Right lobe of liver (tissue), 6 donors: ENCODE measurements at regions not wholly inside any gene's neighbourhood (a gene's known extent, or its start where the extent isn't known, plus 50 kb on each side); places are given as distances from the start of the nearest gene placed in this dataset.
"Not testable (repeated sequence)": the region's sequence is repeated elsewhere in the genome, so short reads cannot be mapped to it uniquely, and the experiment has no call there.

Experiments
- ATAC-seq, 4 donors: fragments of 200-7000 bp; cut with Tn5 transposase; one replicate each; pipeline ENCODE4 v1.9.1; 2020; ENCODE audit warnings: mild to moderate bottlenecking in 4 of 4, moderate library complexity in 4 of 4
- DNase-seq, 3 donors: peaks; one replicate each; pipeline ENCODE4 v3.0.0-alpha.2; 2020
- H3K27ac ChIP-seq, 3 donors: fragments of 200-600 bp; one replicate each; pipeline ENCODE4 v1.8.0; 2022
- H3K27me3 ChIP-seq, 2 donors: fragments of 200-600 bp; one replicate each; pipeline ENCODE4 v1.8.0; 2022
- H3K36me3 ChIP-seq, 4 donors: fragments of 200-600 bp; sonication (generic) in 1 of 4; one replicate each; pipeline versions ENCODE4 v1.5.1 to v1.8.0; 2017 to 2022; ENCODE audit warnings: control low read depth in 1 of 4
- H3K4me1 ChIP-seq, 4 donors: fragments of 200-600 bp; sonication (generic) in 1 of 4; one replicate each; pipeline versions ENCODE4 v1.5.1 to v1.8.0; 2017 to 2022; ENCODE audit warnings: control low read depth in 1 of 4
- H3K4me3 ChIP-seq, 3 donors: fragments of 200-600 bp; one replicate each; pipeline ENCODE4 v1.8.0; 2022
- H3K9me3 ChIP-seq, 4 donors: fragments of 200-600 bp; sonication (generic) in 1 of 4; one replicate each; pipeline versions ENCODE4 v1.5.1 to v1.8.0; 2017 to 2022; ENCODE audit warnings: control low read depth in 1 of 4
- CTCF ChIP-seq, 4 donors: fragments of 200-600 bp in 3 of 4; fragments of 450-650 bp in 1 of 4; IDR thresholded peaks; one replicate each; pipeline versions ENCODE4 v1.5.1 to v1.8.0; 2016 to 2022; ENCODE audit warnings: antibody characterized with exemption in 4 of 4, mild to moderate bottlenecking in 2 of 4
- POLR2A ChIP-seq: fragments of 450-650 bp; IDR thresholded peaks from one replicate; pipeline ENCODE4 v1.6.1; 2017; ENCODE audit warnings: antibody characterized with exemption, mild to moderate bottlenecking
- WGBS: methylation state at CpG from one replicate; pipeline ENCODE4 v1.1.6; 2018; ENCODE audit warnings: low coverage, low lambda C conversion rate; ENCODE audit not compliant: insufficient coverage; ENCODE audit errors: missing lambda C conversion rate; 5-methylcytosine and 5-hydroxymethylcytosine counted together
- intact Hi-C, 2 donors: fragments of 100-400 bp; cut with DNase I; formaldehyde crosslinking; loops; one replicate each; pipeline versions ENCODE4 v1.11.2 to v1.14.1; 2022
- donor health status: DM: no; HTN: yes; CAD: no.
- donor health status: DM: no; HTN: no; CAD: no.
- donor health status: DM: no; HTN: no; CAD: no.
- donor health status: DM: no; HTN: yes; CAD: no.
- donor health status: DM: no; HTN: yes; CAD: no.

GRCh38 chr4:159582685-159583084 lies 479.8 kb downstream of the RAPGEF2 start:
- Histone ChIP-seq H3K9me3 (no peaks in the 10 kb centered on the region), H3K4me1 (no peaks in the 10 kb centered on the region), H3K36me3 (no peaks in the 10 kb centered on the region), H3K27me3 (no peaks in the 10 kb centered on the region), H3K4me3 (no peak overlapping the region), H3K27ac (no peak overlapping the region)
- intact Hi-C loops: no loop called here
- no peak for TF ChIP-seq POLR2A
- no peak for TF ChIP-seq CTCF (IDR thresholded peaks at IDR 0.05)
- DNase-seq (no peak), ATAC-seq (no peak)

GRCh38 chr4:159592898-159593556 lies 490.1 kb downstream of the RAPGEF2 start:
- intact Hi-C loops: no loop called here
- ATAC-seq (no peak), DNase-seq (no peak)
- H3K27me3 ChIP-seq: no peaks in the 10 kb centered on the region
- no peaks in the 10 kb centered on the region for H3K36me3 ChIP-seq
- no peak overlapping the region for H3K27ac ChIP-seq
- H3K4me3 ChIP-seq: no peak overlapping the region
- H3K9me3 ChIP-seq: no peaks in the 10 kb centered on the region
- TF ChIP-seq CTCF (IDR thresholded peaks at IDR 0.05) (no peak), POLR2A (no peak)
- no peaks in the 10 kb centered on the region for H3K4me1 ChIP-seq
- 75% methylated on average over 2 of the region's 2 CpGs for WGBS

DNA sequence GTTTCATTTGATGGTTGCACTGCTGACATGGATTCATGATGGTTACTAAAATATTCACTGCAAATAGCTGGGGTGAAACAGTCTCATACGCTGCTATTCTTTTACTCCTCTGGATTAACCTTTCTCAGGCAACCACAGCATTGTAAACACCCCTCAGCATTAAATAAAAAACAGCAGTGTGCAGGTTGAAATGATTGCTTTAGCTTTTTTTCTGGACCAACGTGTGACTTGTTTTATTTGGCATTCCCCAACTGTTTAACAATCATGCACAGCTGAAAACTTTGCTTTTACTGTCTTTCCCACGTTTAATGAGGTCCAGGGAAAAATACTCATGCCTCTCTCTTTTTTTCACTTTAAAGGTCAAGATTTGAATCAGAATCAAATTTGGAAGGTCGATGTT lies 490.8 kb downstream of the RAPGEF2 start:
- Histone ChIP-seq H3K4me3 (no peak overlapping the region), H3K27me3 (no peaks in the 10 kb centered on the region), H3K4me1 (no peaks in the 10 kb centered on the region), H3K27ac (no peak overlapping the region), H3K9me3 (no peaks in the 10 kb centered on the region), H3K36me3 (no peaks in the 10 kb centered on the region)
- no peak for TF ChIP-seq CTCF (IDR thresholded peaks at IDR 0.05)
- TF ChIP-seq POLR2A: no peak
- intact Hi-C loops: no loop called here
- DNase-seq: no peak
- ATAC-seq: no peak
- WGBS: 38% methylated on average over 4 of the region's 4 CpGs

- Histone ChIP-seq H3K4me1 (no peaks in the 10 kb centered on the region), H3K4me3 (no peak overlapping the region), H3K36me3 (no peaks in the 10 kb centered on the region), H3K27me3 (no peaks in the 10 kb centered on the region), H3K9me3 (no peaks in the 10 kb centered on the region), H3K27ac (no peak overlapping the region)
- ATAC-seq (no peak), DNase-seq (no peak)
- intact Hi-C loops: no loop called here
- TF ChIP-seq CTCF (IDR thresholded peaks at IDR 0.05) (no peak), POLR2A (no peak)
- WGBS: 87% methylated on average over 2 of the region's 2 CpGs
These were observed 491.7 kb downstream of the RAPGEF2 start for GRCh38 chr4:159594576-159594975.

DNA sequence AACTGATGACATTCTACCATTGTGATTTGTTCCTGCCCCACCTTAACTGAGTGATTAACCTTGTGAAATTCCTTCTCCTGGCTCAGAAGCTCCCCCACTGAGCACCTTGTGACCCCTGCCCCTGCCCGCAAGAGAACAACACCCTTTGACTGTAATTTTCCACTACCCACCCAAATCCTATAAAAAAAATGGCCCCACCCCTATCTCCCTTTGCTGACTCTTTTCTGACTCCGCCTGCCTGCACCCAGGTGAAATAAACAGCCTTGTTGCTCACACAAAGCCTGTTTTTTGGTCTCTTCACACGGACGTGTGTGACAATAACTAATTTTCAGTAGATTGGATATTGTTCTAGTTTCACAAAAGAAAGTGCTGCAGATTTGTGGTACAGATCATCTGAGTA lies 492.2 kb downstream of the RAPGEF2 start:
- H3K36me3 ChIP-seq, H3K4me1 ChIP-seq, DNase-seq, ATAC-seq, H3K27me3 ChIP-seq, H3K4me3 ChIP-seq, H3K27ac ChIP-seq, intact Hi-C loops, H3K9me3 ChIP-seq: not testable (repeated sequence)
- 54% methylated on average over 4 of the region's 4 CpGs for WGBS
